Calu3 (cell line): ENCODE measurements at regions not wholly inside any gene's neighbourhood (a gene's known extent, or its start where the extent isn't known, plus 50 kb on each side); places are given as distances from the start of the nearest gene placed in this dataset.
"Not testable (repeated sequence)": the region's sequence is repeated elsewhere in the genome, so short reads cannot be mapped to it uniquely, and the experiment has no call there.

ENCODE experiments used
- BruUV-seq: library from RNA; stranded (reverse); fragments of 400-500 nt; replicated peaks from 2 replicates; lab custom pipeline; 2021; lab: Mats Ljungman, UMichigan
- CTCF ChIA-PET: fragments of 300-600 bp; sonication (Branson Sonifier 250); formaldehyde crosslinking; loops from one replicate; lab custom pipeline; 2022; ENCODE audit warnings: antibody characterized with exemption; lab: Charles Lee
- DNase-seq: peaks from one replicate; pipeline ENCODE4 v3.0.0; 2022
- H3K27ac Mint-ChIP-seq: one replicate; pipeline ENCODE4 v1.8.0; 2022; ENCODE audit warnings: mixed read lengths; ENCODE audit not compliant: unreplicated experiment
- H3K27me3 Mint-ChIP-seq: one replicate; pipeline ENCODE4 v1.8.0; 2022; ENCODE audit warnings: mixed read lengths; ENCODE audit not compliant: unreplicated experiment
- H3K36me3 Mint-ChIP-seq: one replicate; pipeline ENCODE4 v1.8.0; 2022; ENCODE audit warnings: mild to moderate bottlenecking, moderate library complexity, mixed read lengths; ENCODE audit not compliant: insufficient read depth, unreplicated experiment
- H3K4me1 Mint-ChIP-seq: one replicate; pipeline ENCODE4 v1.8.0; 2022; ENCODE audit warnings: mild to moderate bottlenecking, low read depth, mixed read lengths; ENCODE audit not compliant: unreplicated experiment
- H3K4me3 Mint-ChIP-seq: one replicate; pipeline ENCODE4 v1.8.0; 2022; ENCODE audit warnings: mild to moderate bottlenecking, low read depth, moderate library complexity, mixed read lengths; ENCODE audit not compliant: unreplicated experiment
- H3K9me3 Mint-ChIP-seq: one replicate; pipeline ENCODE4 v1.8.0; 2022; ENCODE audit warnings: low read depth, mixed read lengths; ENCODE audit not compliant: unreplicated experiment
- intact Hi-C: fragments of 100-400 bp; cut with micrococcal nuclease; formaldehyde crosslinking; loops from one replicate; pipeline ENCODE4 v1.10.0; 2022; ENCODE audit not compliant: unreplicated experiment
- TF ChIP-seq, protein P1 (sequence below): fragments of 200-600 bp; IDR thresholded peaks from one replicate; pipeline ENCODE4 v1.8.0; 2022; ENCODE audit warnings: antibody characterized with exemption; ENCODE audit not compliant: unreplicated experiment

GRCh38 chr1:57546549-57547330 is 122.9 kb upstream of the DAB1 start:
- intact Hi-C loops = no loop called here
- no TSS peak for BruUV-seq
- no peak for DNase-seq
- Mint-ChIP-seq H3K36me3 (no peaks in the 10 kb centered on the region), H3K9me3 (peaks cover 16% of the 10 kb centered on the region), H3K4me3 (no peak overlapping the region), H3K27ac (no peak overlapping the region), H3K27me3 (no peaks in the 10 kb centered on the region), H3K4me1 (no peaks in the 10 kb centered on the region)
- TF ChIP-seq, protein P1, sequence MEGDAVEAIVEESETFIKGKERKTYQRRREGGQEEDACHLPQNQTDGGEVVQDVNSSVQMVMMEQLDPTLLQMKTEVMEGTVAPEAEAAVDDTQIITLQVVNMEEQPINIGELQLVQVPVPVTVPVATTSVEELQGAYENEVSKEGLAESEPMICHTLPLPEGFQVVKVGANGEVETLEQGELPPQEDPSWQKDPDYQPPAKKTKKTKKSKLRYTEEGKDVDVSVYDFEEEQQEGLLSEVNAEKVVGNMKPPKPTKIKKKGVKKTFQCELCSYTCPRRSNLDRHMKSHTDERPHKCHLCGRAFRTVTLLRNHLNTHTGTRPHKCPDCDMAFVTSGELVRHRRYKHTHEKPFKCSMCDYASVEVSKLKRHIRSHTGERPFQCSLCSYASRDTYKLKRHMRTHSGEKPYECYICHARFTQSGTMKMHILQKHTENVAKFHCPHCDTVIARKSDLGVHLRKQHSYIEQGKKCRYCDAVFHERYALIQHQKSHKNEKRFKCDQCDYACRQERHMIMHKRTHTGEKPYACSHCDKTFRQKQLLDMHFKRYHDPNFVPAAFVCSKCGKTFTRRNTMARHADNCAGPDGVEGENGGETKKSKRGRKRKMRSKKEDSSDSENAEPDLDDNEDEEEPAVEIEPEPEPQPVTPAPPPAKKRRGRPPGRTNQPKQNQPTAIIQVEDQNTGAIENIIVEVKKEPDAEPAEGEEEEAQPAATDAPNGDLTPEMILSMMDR = no peak
- CTCF ChIA-PET = no interaction called here

DNA sequence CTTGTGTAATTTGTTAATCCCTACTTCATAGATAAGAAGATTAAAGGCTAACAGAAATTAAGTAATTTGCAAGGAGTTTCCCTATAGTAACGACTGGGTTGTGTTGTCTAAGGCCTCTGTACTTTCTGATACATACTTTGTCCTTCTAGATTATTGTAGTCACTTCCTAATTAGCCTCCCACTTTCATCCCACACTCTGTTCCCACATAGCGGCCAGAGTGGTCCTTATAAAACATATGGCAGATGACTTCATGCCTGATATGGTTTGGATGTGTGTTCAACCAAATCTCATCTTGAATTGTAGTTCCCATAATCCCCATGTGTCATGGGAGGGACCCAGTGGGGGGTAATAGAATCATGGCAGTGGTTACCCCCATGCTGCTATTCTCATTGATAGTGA is 120.5 kb upstream of the DAB1 start:
- no peak overlapping the region for H3K27ac Mint-ChIP-seq
- no peaks in the 10 kb centered on the region for H3K36me3 Mint-ChIP-seq
- H3K9me3 Mint-ChIP-seq = peaks cover 12% of the 10 kb centered on the region
- no TSS peak for BruUV-seq
- intact Hi-C loops = no loop called here
- no peaks in the 10 kb centered on the region for H3K27me3 Mint-ChIP-seq
- no peak for DNase-seq
- TF ChIP-seq, protein P1 = no peak
- H3K4me3 Mint-ChIP-seq = no peak overlapping the region
- no peaks in the 10 kb centered on the region for H3K4me1 Mint-ChIP-seq
- CTCF ChIA-PET = no interaction called here

GRCh38 chr1:57536749-57537423 is 113.0 kb upstream of the DAB1 start:
- TF ChIP-seq, protein P1 = no peak
- H3K36me3 Mint-ChIP-seq = no peaks in the 10 kb centered on the region
- peaks cover 6% of the 10 kb centered on the region for H3K9me3 Mint-ChIP-seq
- no peaks in the 10 kb centered on the region for H3K4me1 Mint-ChIP-seq
- BruUV-seq = no TSS peak
- H3K4me3 Mint-ChIP-seq = no peak overlapping the region
- CTCF ChIA-PET = no interaction called here
- H3K27ac Mint-ChIP-seq = no peak overlapping the region
- intact Hi-C loops = no loop called here
- DNase-seq = no peak
- H3K27me3 Mint-ChIP-seq = no peaks in the 10 kb centered on the region

DNA sequence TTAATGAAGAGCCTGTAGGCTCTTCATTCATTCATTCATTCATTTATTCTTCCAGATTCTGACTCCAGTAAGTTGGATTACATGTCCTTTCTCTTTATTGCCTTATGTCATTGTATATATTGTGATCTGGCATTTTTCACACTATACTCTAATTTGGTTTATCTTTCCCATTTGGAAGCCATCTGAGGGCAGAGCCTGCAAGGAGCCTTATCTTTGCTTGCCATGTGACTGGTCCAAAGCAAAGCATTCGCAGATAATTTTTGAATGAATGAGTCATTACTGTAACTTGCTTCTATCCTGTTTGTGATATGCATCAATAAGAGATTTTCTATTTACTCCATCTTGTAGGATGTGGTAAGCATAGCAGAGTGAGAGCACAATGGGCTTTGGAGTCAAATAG is 108.4 kb upstream of the DAB1 start:
- Mint-ChIP-seq H3K4me1 (no peaks in the 10 kb centered on the region), H3K4me3 (no peak overlapping the region), H3K27ac (no peak overlapping the region), H3K9me3 (peaks cover 13% of the 10 kb centered on the region), H3K27me3 (no peaks in the 10 kb centered on the region), H3K36me3 (no peaks in the 10 kb centered on the region)
- DNase-seq = no peak
- TF ChIP-seq, protein P1 = no peak
- intact Hi-C loops = no loop called here
- CTCF ChIA-PET = no interaction called here
- BruUV-seq = no TSS peak

- H3K9me3 Mint-ChIP-seq = peaks cover 13% of the 10 kb centered on the region
- H3K4me3 Mint-ChIP-seq, H3K36me3 Mint-ChIP-seq, H3K27me3 Mint-ChIP-seq, H3K4me1 Mint-ChIP-seq, BruUV-seq, H3K27ac Mint-ChIP-seq, CTCF ChIA-PET, DNase-seq, intact Hi-C loops: not testable (repeated sequence)
Measured at GRCh38 chr1:57530911-57531260, 107.0 kb upstream of the DAB1 start.
